H9 (cell line): ENCODE measurements at regions not wholly inside any gene's neighbourhood (a gene's known extent, or its start where the extent isn't known, plus 50 kb on each side); places are given as distances from the start of the nearest gene placed in this dataset.

ENCODE experiments used
- DNase-seq: peaks from one replicate; pipeline ENCODE4 v3.0.0-alpha.2; 2017
- H2AFZ ChIP-seq: one replicate; pipeline ENCODE4 v1.6.1; 2013; ENCODE audit warnings: mild to moderate bottlenecking, low read length, control low read depth, moderate library complexity
- H2AK5ac ChIP-seq: 2 replicates; pipeline ENCODE4 v1.6.1; 2013; ENCODE audit warnings: low read length, control low read depth, mixed read lengths; ENCODE audit not compliant: insufficient read length
- H2BK120ac ChIP-seq: one replicate; pipeline ENCODE4 v1.6.1; 2013; ENCODE audit warnings: low read depth, mild to moderate bottlenecking, low read length, control low read depth, inconsistent platforms; ENCODE audit not compliant: poor library complexity, severe bottlenecking
- H2BK12ac ChIP-seq: 2 replicates; pipeline ENCODE4 v1.6.1; 2013; ENCODE audit warnings: low read length, control low read depth, mixed read lengths, low read depth; ENCODE audit not compliant: insufficient read length
- H2BK15ac ChIP-seq: 2 replicates; pipeline ENCODE4 v1.6.1; 2013; ENCODE audit warnings: low read depth, low read length, control low read depth
- H2BK20ac ChIP-seq: one replicate; pipeline ENCODE4 v1.6.1; 2013; ENCODE audit warnings: low read depth, mild to moderate bottlenecking, low read length, control low read depth, inconsistent platforms; ENCODE audit not compliant: poor library complexity, severe bottlenecking
- H2BK5ac ChIP-seq: 2 replicates; pipeline ENCODE4 v1.6.1; 2013; ENCODE audit warnings: low read length, control low read depth, mixed read lengths; ENCODE audit not compliant: insufficient read length
- H3K14ac ChIP-seq: 2 replicates; pipeline ENCODE4 v1.6.1; 2013; ENCODE audit warnings: low read length, control low read depth; ENCODE audit not compliant: insufficient read depth
- H3K18ac ChIP-seq: 2 replicates; pipeline ENCODE4 v1.6.1; 2013; ENCODE audit warnings: low read depth, mild to moderate bottlenecking, mixed read lengths, low read length, control low read depth; ENCODE audit not compliant: insufficient read length
- H3K23ac ChIP-seq: 2 replicates; pipeline ENCODE4 v1.6.1; 2013; ENCODE audit warnings: low read length, control low read depth, mixed read lengths, low read depth; ENCODE audit not compliant: insufficient read length
- H3K23me2 ChIP-seq: 2 replicates; pipeline ENCODE4 v1.6.1; 2013; ENCODE audit warnings: low read depth, mild to moderate bottlenecking, mixed read lengths, low read length, control low read depth; ENCODE audit not compliant: insufficient read length, poor library complexity, severe bottlenecking
- H3K27ac ChIP-seq: 2 replicates; pipeline ENCODE4 v1.5.1; 2013; ENCODE audit warnings: low read length, control low read depth, mixed read lengths, low read depth; ENCODE audit not compliant: insufficient read length
- H3K27me3 ChIP-seq: 2 replicates; pipeline ENCODE4 v1.6.1; 2013; ENCODE audit warnings: low read length, control low read depth, inconsistent platforms; ENCODE audit not compliant: insufficient read depth
- H3K4ac ChIP-seq: 2 replicates; pipeline ENCODE4 v1.6.1; 2013; ENCODE audit warnings: low read depth, mild to moderate bottlenecking, control low read depth, inconsistent platforms, low read length, moderate library complexity
- H3K4me1 ChIP-seq: 2 replicates; pipeline ENCODE4 v1.6.1; 2013; ENCODE audit warnings: low read length, control low read depth, inconsistent platforms; ENCODE audit not compliant: insufficient read depth
- H3K4me2 ChIP-seq: 2 replicates; pipeline ENCODE4 v1.6.1; 2013; ENCODE audit warnings: low read length, control low read depth, mixed read lengths; ENCODE audit not compliant: insufficient read length, insufficient read depth
- H3K56ac ChIP-seq: 2 replicates; pipeline ENCODE4 v1.6.1; 2013; ENCODE audit warnings: low read depth, mild to moderate bottlenecking, mixed read lengths, low read length, control low read depth; ENCODE audit not compliant: insufficient read length
- H3K79me1 ChIP-seq: 2 replicates; pipeline ENCODE4 v1.6.1; 2013; ENCODE audit warnings: low read depth, mild to moderate bottlenecking, moderate library complexity, low read length, control low read depth, inconsistent platforms; ENCODE audit not compliant: insufficient read depth, poor library complexity, severe bottlenecking
- H3K79me2 ChIP-seq: 2 replicates; pipeline ENCODE4 v1.6.1; 2013; ENCODE audit warnings: low read length, control low read depth, inconsistent platforms; ENCODE audit not compliant: insufficient read depth
- H3K9ac ChIP-seq: 2 replicates; pipeline ENCODE4 v1.6.1; 2013; ENCODE audit warnings: low read length, control low read depth, mixed read lengths; ENCODE audit not compliant: insufficient read length; ENCODE audit errors: extremely low read depth
- H3K9me3 ChIP-seq: one replicate; pipeline ENCODE4 v1.6.1; 2013; ENCODE audit warnings: low read depth, low read length, inconsistent platforms; ENCODE audit not compliant: control insufficient read depth
- H3T11ph ChIP-seq: one replicate; pipeline ENCODE4 v1.6.1; 2013; ENCODE audit warnings: mild to moderate bottlenecking, low read length, control low read depth, inconsistent platforms
- H4K20me1 ChIP-seq: one replicate; pipeline ENCODE4 v1.6.1; 2013; ENCODE audit not compliant: control insufficient read depth, insufficient read length, insufficient read depth
- H4K5ac ChIP-seq: 2 replicates; pipeline ENCODE4 v1.6.1; 2013; ENCODE audit warnings: low read depth, mild to moderate bottlenecking, mixed read lengths, low read length, control low read depth; ENCODE audit not compliant: insufficient read length
- H4K8ac ChIP-seq: replicated peaks from 2 replicates; pipeline ENCODE4 v1.6.1; 2013; ENCODE audit warnings: low read length, control low read depth, mixed read lengths, low read depth; ENCODE audit not compliant: insufficient read length
- H4K91ac ChIP-seq: 2 replicates; pipeline ENCODE4 v1.6.1; 2013; ENCODE audit warnings: low read depth, mild to moderate bottlenecking, moderate library complexity, mixed read lengths, low read length, control low read depth; ENCODE audit not compliant: insufficient read length
- H3K27ac Mint-ChIP-seq, 3 experiments: 2 replicates in 2 of 3; 3 replicates in 1 of 3; pipeline ENCODE4 v1.8.0; 2020 to 2021; ENCODE audit warnings: mixed read lengths in 3 of 3, mild to moderate bottlenecking in 1 of 3, moderate library complexity in 1 of 3
- H3K27me3 Mint-ChIP-seq: 2 replicates; pipeline ENCODE4 v1.8.0; 2021; ENCODE audit warnings: low read depth, mild to moderate bottlenecking, moderate library complexity, mixed read lengths
- H3K36me3 Mint-ChIP-seq, 3 experiments: 2 replicates in 2 of 3; 3 replicates in 1 of 3; pipeline ENCODE4 v1.8.0; 2020 to 2021; ENCODE audit warnings: low read depth in 3 of 3, mixed read lengths in 3 of 3; ENCODE audit not compliant: insufficient read depth in 1 of 3
- H3K4me1 Mint-ChIP-seq, 2 experiments: 2 replicates each; pipeline ENCODE4 v1.8.0; 2020; ENCODE audit warnings: mixed read lengths in 2 of 2
- H3K4me3 Mint-ChIP-seq, 2 experiments: 2 replicates in 1 of 2; 3 replicates in 1 of 2; pipeline ENCODE4 v1.8.0; 2020 to 2021; ENCODE audit warnings: mild to moderate bottlenecking in 2 of 2, mixed read lengths in 2 of 2, moderate library complexity in 1 of 2
- H3K9me3 Mint-ChIP-seq, 2 experiments: 2 replicates in 1 of 2; 3 replicates in 1 of 2; pipeline ENCODE4 v1.8.0; 2020; ENCODE audit warnings: mild to moderate bottlenecking in 2 of 2, mixed read lengths in 2 of 2, moderate library complexity in 1 of 2
- CTCF ChIP-seq: fragments of 200-600 bp; sonication (generic); conservative IDR thresholded peaks from 3 replicates; pipeline ENCODE4 v1.8.0; 2021; ENCODE audit warnings: antibody characterized with exemption, mild to moderate bottlenecking

GRCh38 chr16:59463776-59464175 is 729.7 kb upstream of the GOT2 start:
- no peak overlapping the region for H3K18ac ChIP-seq
- H3K79me2 ChIP-seq, result no peaks in the 10 kb centered on the region
- H3K79me1 ChIP-seq, result no peaks in the 10 kb centered on the region
- H3K27me3 ChIP-seq, result no peaks in the 10 kb centered on the region
- no peak overlapping the region for H3K27ac Mint-ChIP-seq
- H3K4me1 Mint-ChIP-seq, result no peaks in the 10 kb centered on the region
- H2BK15ac ChIP-seq, result no peak overlapping the region
- H2BK20ac ChIP-seq, result no peak overlapping the region
- H3K4me3 Mint-ChIP-seq, result no peak overlapping the region
- no peak overlapping the region for H3K27ac ChIP-seq
- H3K27me3 Mint-ChIP-seq, result no peaks in the 10 kb centered on the region
- no peak overlapping the region for H3K9ac ChIP-seq
- H2BK12ac ChIP-seq, result no peak overlapping the region
- H2BK120ac ChIP-seq, result no peak overlapping the region
- no peaks in the 10 kb centered on the region for H3K23me2 ChIP-seq
- no peak overlapping the region for H3K4me2 ChIP-seq
- H4K5ac ChIP-seq, result no peak overlapping the region
- no peak overlapping the region for H4K91ac ChIP-seq
- H2BK5ac ChIP-seq, result no peak overlapping the region
- no peak overlapping the region for H3K56ac ChIP-seq
- no peak overlapping the region for H3K14ac ChIP-seq
- H3K23ac ChIP-seq, result no peak overlapping the region
- H3K36me3 Mint-ChIP-seq, result no peaks in the 10 kb centered on the region
- H2AK5ac ChIP-seq, result no peak overlapping the region
- H3K4me1 ChIP-seq, result no peaks in the 10 kb centered on the region
- no peak overlapping the region for H4K8ac ChIP-seq
- no peaks in the 10 kb centered on the region for H3K9me3 Mint-ChIP-seq
- no peak overlapping the region for H3K4ac ChIP-seq
- H2AFZ ChIP-seq, result no peak overlapping the region
- H4K20me1 ChIP-seq, result no peaks in the 10 kb centered on the region
- no peak for DNase-seq
- TF ChIP-seq CTCF, result no peak
- H3K9me3 ChIP-seq, result no peaks in the 10 kb centered on the region
- H3T11ph ChIP-seq, result no peak overlapping the region
